Ascending aorta (tissue), 2 donors: ENCODE measurements at regions not wholly inside any gene's neighbourhood (a gene's known extent, or its start where the extent isn't known, plus 50 kb on each side); places are given as distances from the start of the nearest gene placed in this dataset.

ENCODE experiments used
- DNase-seq, 2 donors: peaks; one replicate each; pipeline ENCODE4 v3.0.0-alpha.2; 2019; ENCODE audit warnings: low spot score in 2 of 2
- H3K27ac ChIP-seq, 2 donors: fragments of 200-600 bp; sonication (generic); one replicate each; pipeline ENCODE4 v1.5.1; 2016 to 2017; ENCODE audit warnings: mild to moderate bottlenecking in 1 of 2
- H3K27me3 ChIP-seq: fragments of 200-600 bp; sonication (generic); one replicate; pipeline ENCODE4 v1.5.1; 2017
- H3K36me3 ChIP-seq, 2 donors: fragments of 200-600 bp; sonication (generic); one replicate each; pipeline ENCODE4 v1.5.1; 2016
- H3K4me1 ChIP-seq, 2 donors: fragments of 200-600 bp; sonication (generic); one replicate each; pipeline ENCODE4 v1.5.1; 2016 to 2017; ENCODE audit warnings: mild to moderate bottlenecking in 1 of 2
- H3K4me3 ChIP-seq, 2 donors: fragments of 200-600 bp; sonication (generic); one replicate each; pipeline ENCODE4 v1.5.1; 2016 to 2017; ENCODE audit warnings: mild to moderate bottlenecking in 1 of 2
- H3K9me3 ChIP-seq, 2 donors: fragments of 200-600 bp; sonication (generic); one replicate each; pipeline ENCODE4 v1.5.1; 2016
- CTCF ChIP-seq, 3 experiments: fragments of 200-600 bp in 2 of 3; fragments of 450-650 bp in 1 of 3; sonication (generic) in 2 of 3; IDR thresholded peaks; one replicate each; pipeline ENCODE4 v1.5.1; 2016 to 2019; ENCODE audit warnings: antibody characterized with exemption in 3 of 3, mild to moderate bottlenecking in 1 of 3, moderate library complexity in 1 of 3
- intact Hi-C: fragments of 100-400 bp; cut with DNase I; formaldehyde crosslinking; loops from one replicate; pipeline ENCODE4 v1.15.1; 2023

- no peak for DNase-seq
- H3K27ac ChIP-seq, result no peak overlapping the region
- no peak for TF ChIP-seq CTCF (IDR thresholded peaks at IDR 0.05)
- H3K4me3 ChIP-seq, result no peak overlapping the region
- H3K9me3 ChIP-seq, result no peaks in the 10 kb centered on the region
- H3K4me1 ChIP-seq, result no peaks in the 10 kb centered on the region
- no peaks in the 10 kb centered on the region for H3K27me3 ChIP-seq
- intact Hi-C loops, result no loop called here
- no peaks in the 10 kb centered on the region for H3K36me3 ChIP-seq
Observed at GRCh38 chr14:87483271-87484260, 509.4 kb downstream of the GALC start.

- Histone ChIP-seq H3K4me3 (no peak overlapping the region), H3K27ac (no peak overlapping the region), H3K9me3 (no peaks in the 10 kb centered on the region), H3K4me1 (no peaks in the 10 kb centered on the region), H3K36me3 (no peaks in the 10 kb centered on the region), H3K27me3 (no peaks in the 10 kb centered on the region)
- TF ChIP-seq CTCF (IDR thresholded peaks at IDR 0.05), result no peak
- no peak for DNase-seq
- intact Hi-C loops, result no loop called here
Observed at GRCh38 chr14:87468531-87468930, 524.5 kb downstream of the GALC start.

GRCh38 chr14:87467578-87467977 is 525.4 kb downstream of the GALC start:
- intact Hi-C loops, result no loop called here
- Histone ChIP-seq H3K27me3 (no peaks in the 10 kb centered on the region), H3K4me1 (no peaks in the 10 kb centered on the region), H3K36me3 (no peaks in the 10 kb centered on the region), H3K9me3 (no peaks in the 10 kb centered on the region), H3K4me3 (no peak overlapping the region), H3K27ac (no peak overlapping the region)
- no peak for DNase-seq
- TF ChIP-seq CTCF (IDR thresholded peaks at IDR 0.05), result no peak

GRCh38 chr14:87465770-87466169 is 527.2 kb downstream of the GALC start:
- no peaks in the 10 kb centered on the region for H3K9me3 ChIP-seq
- no peak for DNase-seq

GRCh38 chr14:87461704-87462103 is 531.3 kb downstream of the GALC start:
- no peak for TF ChIP-seq CTCF (IDR thresholded peaks at IDR 0.05)
- DNase-seq, result no peak
- intact Hi-C loops, result no loop called here

More at GRCh38 chr14:87465770-87466169, 527.2 kb downstream of the GALC start:
- H3K27ac ChIP-seq, result no peak overlapping the region
- H3K4me3 ChIP-seq, result no peak overlapping the region
- no peaks in the 10 kb centered on the region for H3K36me3 ChIP-seq
- intact Hi-C loops, result no loop called here
- no peaks in the 10 kb centered on the region for H3K27me3 ChIP-seq
- no peak for TF ChIP-seq CTCF (IDR thresholded peaks at IDR 0.05)
- H3K4me1 ChIP-seq, result no peaks in the 10 kb centered on the region

More at GRCh38 chr14:87461704-87462103, 531.3 kb downstream of the GALC start:
- Histone ChIP-seq H3K27ac (no peak overlapping the region), H3K27me3 (no peaks in the 10 kb centered on the region), H3K4me1 (no peaks in the 10 kb centered on the region), H3K9me3 (no peaks in the 10 kb centered on the region), H3K36me3 (no peaks in the 10 kb centered on the region), H3K4me3 (no peak overlapping the region)
